Right lobe of liver (tissue), 6 donors: ENCODE measurements at regions not wholly inside any gene's neighbourhood (a gene's known extent, or its start where the extent isn't known, plus 50 kb on each side); places are given as distances from the start of the nearest gene placed in this dataset.

Experiments used
- ATAC-seq, 4 donors: fragments of 200-7000 bp; cut with Tn5 transposase; one replicate each; pipeline ENCODE4 v1.9.1; 2020; ENCODE audit warnings: mild to moderate bottlenecking in 4 of 4, moderate library complexity in 4 of 4
- DNase-seq, 3 donors: peaks; one replicate each; pipeline ENCODE4 v3.0.0-alpha.2; 2020
- H3K27ac ChIP-seq, 3 donors: fragments of 200-600 bp; one replicate each; pipeline ENCODE4 v1.8.0; 2022
- H3K27me3 ChIP-seq, 2 donors: fragments of 200-600 bp; one replicate each; pipeline ENCODE4 v1.8.0; 2022
- H3K36me3 ChIP-seq, 4 donors: fragments of 200-600 bp; sonication (generic) in 1 of 4; one replicate each; pipeline versions ENCODE4 v1.5.1 to v1.8.0; 2017 to 2022; ENCODE audit warnings: control low read depth in 1 of 4
- H3K4me1 ChIP-seq, 4 donors: fragments of 200-600 bp; sonication (generic) in 1 of 4; one replicate each; pipeline versions ENCODE4 v1.5.1 to v1.8.0; 2017 to 2022; ENCODE audit warnings: control low read depth in 1 of 4
- H3K4me3 ChIP-seq, 3 donors: fragments of 200-600 bp; one replicate each; pipeline ENCODE4 v1.8.0; 2022
- H3K9me3 ChIP-seq, 4 donors: fragments of 200-600 bp; sonication (generic) in 1 of 4; one replicate each; pipeline versions ENCODE4 v1.5.1 to v1.8.0; 2017 to 2022; ENCODE audit warnings: control low read depth in 1 of 4
- CTCF ChIP-seq, 4 donors: fragments of 200-600 bp in 3 of 4; fragments of 450-650 bp in 1 of 4; IDR thresholded peaks; one replicate each; pipeline versions ENCODE4 v1.5.1 to v1.8.0; 2016 to 2022; ENCODE audit warnings: antibody characterized with exemption in 4 of 4, mild to moderate bottlenecking in 2 of 4
- POLR2A ChIP-seq: fragments of 450-650 bp; IDR thresholded peaks from one replicate; pipeline ENCODE4 v1.6.1; 2017; ENCODE audit warnings: antibody characterized with exemption, mild to moderate bottlenecking
- WGBS: methylation state at CpG from one replicate; pipeline ENCODE4 v1.1.6; 2018; ENCODE audit warnings: low coverage, low lambda C conversion rate; ENCODE audit not compliant: insufficient coverage; ENCODE audit errors: missing lambda C conversion rate; 5-methylcytosine and 5-hydroxymethylcytosine counted together
- intact Hi-C, 2 donors: fragments of 100-400 bp; cut with DNase I; formaldehyde crosslinking; loops; one replicate each; pipeline versions ENCODE4 v1.11.2 to v1.14.1; 2022
- donor health status: DM: no; HTN: yes; CAD: no.
- donor health status: DM: no; HTN: no; CAD: no.
- donor health status: DM: no; HTN: no; CAD: no.
- donor health status: DM: no; HTN: yes; CAD: no.
- donor health status: DM: no; HTN: yes; CAD: no.

DNA sequence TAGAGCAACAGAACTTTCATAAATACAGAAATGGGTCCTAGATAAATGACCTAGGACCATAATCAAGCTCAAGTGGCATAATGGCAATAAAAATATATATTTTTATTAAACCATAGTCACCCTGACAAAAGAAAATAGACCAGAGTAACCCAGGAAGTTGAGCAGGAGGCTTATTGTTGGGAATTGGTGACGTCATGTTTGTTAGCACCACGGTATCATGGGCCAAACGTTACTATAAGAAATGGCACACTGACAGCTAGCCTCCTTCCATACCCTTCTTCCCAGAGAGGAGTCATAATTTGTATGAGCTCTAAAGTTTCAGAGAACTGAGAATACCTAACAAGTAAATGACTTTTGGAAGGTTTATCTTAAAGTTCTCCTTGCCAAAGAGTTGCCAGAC, 1698.2 kb downstream of the REEP3 start:
- Histone ChIP-seq H3K9me3 (no peaks in the 10 kb centered on the region), H3K4me1 (no peaks in the 10 kb centered on the region), H3K27ac (no peak overlapping the region), H3K4me3 (no peak overlapping the region), H3K36me3 (no peaks in the 10 kb centered on the region), H3K27me3 (no peaks in the 10 kb centered on the region)
- no peak for DNase-seq
- WGBS = 53% methylated on average over 3 of the region's 3 CpGs
- ATAC-seq = no peak
- intact Hi-C loops = no loop called here
- TF ChIP-seq CTCF (IDR thresholded peaks at IDR 0.05) (no peak), POLR2A (no peak)

DNA sequence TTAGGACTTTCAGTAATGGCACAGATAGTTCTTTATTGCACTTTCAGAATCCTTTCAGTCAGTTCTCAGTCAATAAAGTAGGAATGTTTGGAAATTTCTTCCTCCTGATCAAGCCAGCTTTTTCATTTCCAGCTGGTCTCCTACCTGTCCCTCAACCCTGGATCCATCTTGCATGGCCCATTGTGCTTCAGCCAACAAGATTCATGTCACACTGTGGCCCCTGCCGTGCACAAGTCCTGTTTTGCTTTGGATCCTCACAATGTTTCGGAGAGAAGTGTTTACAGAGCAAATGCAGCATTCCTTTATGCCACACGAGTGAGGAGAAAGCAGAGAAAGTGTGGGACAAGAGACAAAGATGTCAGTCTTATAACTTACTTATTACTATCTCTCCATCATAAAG, 1694.7 kb upstream of the LRRTM3 start:
- Histone ChIP-seq H3K27ac (no peak overlapping the region), H3K4me3 (no peak overlapping the region), H3K36me3 (no peaks in the 10 kb centered on the region), H3K27me3 (no peaks in the 10 kb centered on the region), H3K4me1 (no peaks in the 10 kb centered on the region), H3K9me3 (no peaks in the 10 kb centered on the region)
- DNase-seq (no peak), ATAC-seq (no peak)
- 18% methylated on average over 3 of the region's 3 CpGs for WGBS
- intact Hi-C loops = no loop called here
- TF ChIP-seq CTCF (IDR thresholded peaks at IDR 0.05) = no peak
- TF ChIP-seq POLR2A = no peak

- H3K27me3 ChIP-seq = no peaks in the 10 kb centered on the region
- no peak overlapping the region for H3K4me3 ChIP-seq
- H3K27ac ChIP-seq = no peak overlapping the region
- H3K36me3 ChIP-seq = no peaks in the 10 kb centered on the region
- TF ChIP-seq CTCF (IDR thresholded peaks at IDR 0.05) (no peak), POLR2A (no peak)
- DNase-seq (no peak), ATAC-seq (no peak)
- 25% methylated on average over 2 of the region's 2 CpGs for WGBS
- no peaks in the 10 kb centered on the region for H3K9me3 ChIP-seq
- H3K4me1 ChIP-seq = no peaks in the 10 kb centered on the region
- intact Hi-C loops = no loop called here
These were observed 1691.6 kb upstream of the LRRTM3 start for GRCh38 chr10:65234261-65234660.

- DNase-seq (no peak), ATAC-seq (no peak)
- Histone ChIP-seq H3K4me3 (no peak overlapping the region), H3K9me3 (no peaks in the 10 kb centered on the region), H3K27ac (no peak overlapping the region), H3K27me3 (no peaks in the 10 kb centered on the region), H3K36me3 (no peaks in the 10 kb centered on the region), H3K4me1 (no peaks in the 10 kb centered on the region)
- TF ChIP-seq CTCF (IDR thresholded peaks at IDR 0.05) (no peak), POLR2A (no peak)
- WGBS = 29% methylated on average over 2 of the region's 2 CpGs
- intact Hi-C loops = no loop called here
These were observed 1690.6 kb upstream of the LRRTM3 start for GRCh38 chr10:65235266-65235665.

DNA sequence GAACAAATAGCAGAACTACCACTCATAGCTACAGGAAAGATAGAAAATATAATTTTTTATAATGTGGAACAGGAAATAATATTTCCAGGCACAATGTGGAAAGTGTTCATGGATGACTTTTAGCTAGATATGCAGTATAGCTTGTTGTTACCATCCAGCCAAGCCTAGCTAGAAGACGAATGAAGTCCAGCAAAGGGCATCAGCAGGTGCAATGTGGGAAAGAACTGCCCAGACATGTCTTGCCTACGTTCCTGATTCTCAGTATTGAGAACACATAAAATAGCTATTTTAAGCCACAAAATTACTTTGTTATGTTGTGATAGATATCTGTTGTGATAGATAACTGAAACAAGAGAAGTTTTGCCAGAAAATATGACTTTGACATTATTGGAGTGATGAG, 1690.0 kb upstream of the LRRTM3 start:
- DNase-seq (no peak), ATAC-seq (no peak)
- no peaks in the 10 kb centered on the region for H3K27me3 ChIP-seq
- no peaks in the 10 kb centered on the region for H3K36me3 ChIP-seq
- TF ChIP-seq CTCF (IDR thresholded peaks at IDR 0.05) = no peak
- no peak for TF ChIP-seq POLR2A
- no peaks in the 10 kb centered on the region for H3K4me1 ChIP-seq
- H3K9me3 ChIP-seq = no peaks in the 10 kb centered on the region
- 34% methylated on average over 2 of the region's 2 CpGs for WGBS
- no peak overlapping the region for H3K4me3 ChIP-seq
- no peak overlapping the region for H3K27ac ChIP-seq
- intact Hi-C loops = no loop called here
